Tibial nerve (tissue), 4 donors: ENCODE measurements at regions not wholly inside any gene's neighbourhood (a gene's known extent, or its start where the extent isn't known, plus 50 kb on each side); places are given as distances from the start of the nearest gene placed in this dataset.

Source experiments
- DNase-seq, 2 donors: peaks; one replicate each; pipeline ENCODE4 v3.0.0-alpha.2; 2019; ENCODE audit warnings: low spot score in 2 of 2
- H3K27ac ChIP-seq, 4 donors: fragments of 200-600 bp; sonication (generic) in 3 of 4; one replicate each; pipeline ENCODE4 v1.5.1; 2017 to 2019; ENCODE audit warnings: mild to moderate bottlenecking in 1 of 4
- H3K27me3 ChIP-seq, 2 donors: fragments of 200-600 bp; sonication (generic) in 1 of 2; one replicate each; pipeline versions ENCODE4 v1.5.1 to v1.6.0; 2017 to 2019
- H3K36me3 ChIP-seq, 3 donors: fragments of 200-600 bp; sonication (generic); one replicate each; pipeline ENCODE4 v1.5.1; 2018 to 2019
- H3K4me1 ChIP-seq, 4 donors: fragments of 200-600 bp; sonication (generic) in 3 of 4; one replicate each; pipeline ENCODE4 v1.5.1; 2017 to 2019
- H3K4me3 ChIP-seq, 4 donors: fragments of 200-600 bp; sonication (generic) in 3 of 4; one replicate each; pipeline ENCODE4 v1.5.1; 2017 to 2019; ENCODE audit warnings: mild to moderate bottlenecking in 1 of 4, moderate library complexity in 1 of 4
- H3K9me3 ChIP-seq, 4 donors: fragments of 200-600 bp; sonication (generic) in 3 of 4; one replicate each; pipeline ENCODE4 v1.5.1; 2017 to 2019
- CTCF ChIP-seq, 5 experiments: fragments of 200-600 bp in 3 of 5; fragments of 450-650 bp in 2 of 5; sonication (generic) in 3 of 5; IDR thresholded peaks; one replicate each; pipeline ENCODE4 v1.5.1; 2016 to 2019; ENCODE audit warnings: antibody characterized with exemption in 5 of 5, mild to moderate bottlenecking in 3 of 5, moderate library complexity in 2 of 5
- EP300 ChIP-seq, 2 donors: sonication (generic); formaldehyde crosslinking; IDR thresholded peaks; one replicate each; pipeline ENCODE4 v1.6.1; 2017; ENCODE audit warnings: antibody characterized with exemption in 2 of 2, mild to moderate bottlenecking in 1 of 2
- POLR2A ChIP-seq, 2 donors: fragments of 450-650 bp; IDR thresholded peaks; one replicate each; pipeline ENCODE4 v1.6.1; 2017; ENCODE audit warnings: antibody characterized with exemption in 2 of 2, mild to moderate bottlenecking in 2 of 2, moderate library complexity in 2 of 2
- WGBS, 2 donors: methylation state at CpG; one replicate each; pipeline ENCODE4 v1.1.5; 2018; 5-methylcytosine and 5-hydroxymethylcytosine counted together

GRCh38 chr7:20839196-20839735, 52.6 kb upstream of the SP8 start:
- Histone ChIP-seq H3K4me3 (no peak overlapping the region), H3K27ac (no peak overlapping the region), H3K27me3 (peaks cover 0 to 2% of the 10 kb centered on the region in 2 donors), H3K36me3 (no peaks in the 10 kb centered on the region), H3K4me1 (no peaks in the 10 kb centered on the region), H3K9me3 (no peaks in the 10 kb centered on the region)
- WGBS, 2 donors, result 77 to 87% methylated on average over 2 of the region's 2 CpGs
- TF ChIP-seq CTCF (IDR thresholded peaks at IDR 0.05), result no peak
- TF ChIP-seq POLR2A (IDR thresholded peaks at IDR 0.05), result no peak
- no peak for DNase-seq

GRCh38 chr7:20839987-20840386, 53.3 kb upstream of the SP8 start:
- Histone ChIP-seq H3K36me3 (no peaks in the 10 kb centered on the region), H3K4me3 (no peak overlapping the region), H3K27me3 (no peaks in the 10 kb centered on the region), H3K9me3 (no peaks in the 10 kb centered on the region), H3K4me1 (no peaks in the 10 kb centered on the region), H3K27ac (no peak overlapping the region)
- TF ChIP-seq CTCF (IDR thresholded peaks at IDR 0.05) (no peak), EP300 (IDR thresholded peaks at IDR 0.05) (no peak), POLR2A (IDR thresholded peaks at IDR 0.05) (no peak)
- DNase-seq, result no peak
- WGBS, 2 donors, result 65 to 67% methylated on average over 2 of the region's 2 CpGs

- Histone ChIP-seq H3K9me3 (no peaks in the 10 kb centered on the region), H3K4me3 (no peak overlapping the region), H3K4me1 (no peaks in the 10 kb centered on the region), H3K36me3 (no peaks in the 10 kb centered on the region), H3K27ac (no peak overlapping the region), H3K27me3 (no peaks in the 10 kb centered on the region)
- no peak for DNase-seq
- 83 to 92% methylated on average over 6 of the region's 6 CpGs for WGBS, 2 donors
- TF ChIP-seq EP300 (IDR thresholded peaks at IDR 0.05) (no peak), POLR2A (IDR thresholded peaks at IDR 0.05) (no peak), CTCF (IDR thresholded peaks at IDR 0.05) (no peak)
Measured at GRCh38 chr7:20846791-20847190, 60.1 kb upstream of the SP8 start.

- H3K27me3 ChIP-seq, result no peaks in the 10 kb centered on the region
- H3K27ac ChIP-seq, result no peak overlapping the region
- no peaks in the 10 kb centered on the region for H3K36me3 ChIP-seq
- no peak overlapping the region for H3K4me3 ChIP-seq
- WGBS, 2 donors, result 78 to 86% methylated on average over 3 of the region's 3 CpGs
- DNase-seq, result no peak
- H3K9me3 ChIP-seq, result no peaks in the 10 kb centered on the region
- no peaks in the 10 kb centered on the region for H3K4me1 ChIP-seq
- TF ChIP-seq EP300 (IDR thresholded peaks at IDR 0.05) (no peak), POLR2A (IDR thresholded peaks at IDR 0.05) (no peak), CTCF (IDR thresholded peaks at IDR 0.05) (no peak)
Measured at GRCh38 chr7:20858951-20859350, 72.3 kb upstream of the SP8 start.

- Histone ChIP-seq H3K4me1 (no peaks in the 10 kb centered on the region), H3K9me3 (no peaks in the 10 kb centered on the region), H3K36me3 (no peaks in the 10 kb centered on the region), H3K27me3 (no peaks in the 10 kb centered on the region), H3K4me3 (no peak overlapping the region), H3K27ac (no peak overlapping the region)
- 70 to 72% methylated on average over 4 of the region's 4 CpGs for WGBS, 2 donors
- no peak for DNase-seq
- TF ChIP-seq CTCF (IDR thresholded peaks at IDR 0.05), result no peak
- TF ChIP-seq EP300 (IDR thresholded peaks at IDR 0.05), result no peak
- TF ChIP-seq POLR2A (IDR thresholded peaks at IDR 0.05), result no peak
Measured at GRCh38 chr7:20861468-20861867, 74.8 kb upstream of the SP8 start.
